Activated CD4-positive, alpha-beta T cell treated with anti-CD3 and anti-CD28 coated beads for 48 hours (primary cell): ENCODE measurements at regions not wholly inside any gene's neighbourhood (a gene's known extent, or its start where the extent isn't known, plus 50 kb on each side); places are given as distances from the start of the nearest gene placed in this dataset.

Experiments
- DNase-seq: peaks from one replicate; pipeline ENCODE4 v3.0.0-alpha.2; 2020

DNA sequence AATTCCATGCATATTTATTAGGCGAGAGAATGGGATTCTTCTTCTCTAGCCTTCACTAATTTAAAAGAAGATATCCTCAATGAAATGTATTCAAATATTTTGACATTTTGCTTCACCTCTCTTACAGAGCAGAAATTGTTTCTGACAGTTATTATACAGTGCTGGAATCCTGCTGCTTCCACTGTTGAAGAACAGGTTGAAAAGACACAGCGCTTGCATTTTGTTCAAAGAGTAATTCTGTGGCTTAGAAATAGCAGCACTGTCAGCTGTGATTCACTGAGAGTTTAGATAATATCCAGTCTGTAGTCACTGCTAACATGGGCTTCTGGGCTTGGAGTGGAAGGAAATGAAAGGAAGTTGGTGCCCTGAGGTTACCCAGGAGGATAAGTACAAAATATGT is 117.1 kb upstream of the FBXL4 start:
- no peak for DNase-seq

DNA sequence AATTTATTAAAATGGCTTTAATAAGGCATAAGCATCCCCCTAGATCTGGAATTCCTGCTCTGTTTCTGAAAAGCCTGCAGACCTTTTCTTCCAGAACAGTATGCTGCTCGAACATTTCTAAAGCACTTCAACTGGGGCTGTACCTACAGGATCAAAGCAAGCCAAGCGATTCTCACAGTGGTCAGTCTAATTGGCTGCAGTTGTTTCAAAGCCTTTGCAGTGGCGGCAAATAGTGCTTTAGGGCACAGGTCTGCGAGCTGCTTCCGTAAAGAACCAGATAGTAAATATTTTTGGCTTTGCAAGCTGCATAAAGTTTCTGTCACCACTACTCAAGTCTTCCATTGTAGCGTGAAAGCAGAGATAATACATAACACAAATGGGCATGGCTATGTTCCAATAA is 88.9 kb upstream of the FBXL4 start:
- DNase-seq = no peak

DNA sequence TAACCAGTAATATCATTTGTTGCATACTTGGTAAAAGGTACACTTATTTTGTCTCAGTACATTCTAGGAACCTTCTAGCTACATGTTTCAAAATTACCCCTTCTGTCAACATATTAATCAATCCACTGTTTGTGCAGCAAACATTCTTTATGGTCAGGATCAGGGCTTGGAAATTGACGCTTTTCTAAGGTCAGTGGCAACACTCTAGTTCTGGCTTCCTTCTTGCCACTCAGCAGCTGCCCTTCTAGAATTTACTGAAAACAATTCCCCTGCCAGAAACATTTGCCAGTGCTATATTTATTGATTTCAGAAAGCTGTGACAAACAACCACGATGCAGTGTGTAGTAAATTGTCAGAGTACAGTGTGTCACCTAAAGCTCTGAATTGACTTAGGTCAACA is 84.7 kb upstream of the FBXL4 start:
- DNase-seq = no peak

GRCh38 chr6:99031957-99032356 is 84.2 kb upstream of the FBXL4 start:
- DNase-seq = no peak

DNA sequence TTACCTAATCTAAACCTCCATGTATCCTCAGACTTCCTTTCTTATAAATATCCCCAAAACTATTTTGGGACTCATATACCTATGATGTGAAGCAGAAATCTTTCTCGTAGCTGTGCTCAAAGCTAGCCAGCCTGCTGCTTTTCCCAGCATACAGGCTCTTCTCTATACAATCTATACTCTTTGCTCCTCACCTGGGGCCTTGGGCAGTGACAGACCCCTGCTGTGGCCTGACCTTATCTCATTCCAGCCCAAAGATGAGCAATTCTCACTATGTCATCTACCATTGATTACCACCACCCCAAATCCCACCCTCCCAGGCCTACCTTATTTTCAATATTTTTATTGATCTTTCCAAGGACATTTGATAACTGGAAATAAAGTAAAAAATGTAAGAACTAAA is 83.2 kb upstream of the FBXL4 start:
- no peak for DNase-seq

DNA sequence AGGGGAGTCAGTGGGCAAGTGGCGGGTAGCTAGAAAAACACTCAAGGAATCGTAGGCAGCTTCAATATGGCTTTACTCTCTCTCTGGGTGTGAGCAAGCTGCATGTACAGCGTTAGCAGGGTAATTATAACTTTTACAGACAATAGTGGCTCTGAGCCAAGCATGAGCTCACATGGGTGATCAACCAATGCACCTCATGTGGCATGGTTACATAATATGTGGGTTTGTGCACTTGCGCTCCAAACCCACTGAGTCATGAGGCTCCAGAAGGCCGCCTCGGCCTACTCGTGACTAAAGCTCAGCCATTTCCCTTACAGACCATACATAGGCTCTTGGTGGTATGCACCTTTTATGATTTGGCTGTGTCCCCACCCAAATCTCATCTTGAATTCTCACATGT is 78.4 kb upstream of the FBXL4 start:
- no peak for DNase-seq

DNA sequence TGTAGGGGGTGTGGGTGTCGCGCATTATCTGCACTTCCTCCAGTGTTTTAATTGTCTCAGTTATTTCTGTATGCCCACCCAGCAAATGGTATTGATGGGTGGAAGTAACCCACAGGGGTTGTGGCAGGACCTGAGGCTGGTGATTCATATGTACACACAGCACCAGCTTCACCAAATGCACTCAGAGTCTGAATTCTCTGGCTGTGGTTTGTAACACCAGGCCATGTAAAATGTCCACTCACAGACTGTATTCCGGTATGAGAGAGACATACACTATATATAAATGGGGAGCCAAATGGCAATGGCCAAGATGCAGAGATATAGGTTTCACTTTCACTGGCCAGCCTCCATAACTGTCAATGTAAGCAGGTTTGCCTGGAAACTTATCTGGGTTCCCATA is 76.3 kb upstream of the FBXL4 start:
- no peak for DNase-seq

DNA sequence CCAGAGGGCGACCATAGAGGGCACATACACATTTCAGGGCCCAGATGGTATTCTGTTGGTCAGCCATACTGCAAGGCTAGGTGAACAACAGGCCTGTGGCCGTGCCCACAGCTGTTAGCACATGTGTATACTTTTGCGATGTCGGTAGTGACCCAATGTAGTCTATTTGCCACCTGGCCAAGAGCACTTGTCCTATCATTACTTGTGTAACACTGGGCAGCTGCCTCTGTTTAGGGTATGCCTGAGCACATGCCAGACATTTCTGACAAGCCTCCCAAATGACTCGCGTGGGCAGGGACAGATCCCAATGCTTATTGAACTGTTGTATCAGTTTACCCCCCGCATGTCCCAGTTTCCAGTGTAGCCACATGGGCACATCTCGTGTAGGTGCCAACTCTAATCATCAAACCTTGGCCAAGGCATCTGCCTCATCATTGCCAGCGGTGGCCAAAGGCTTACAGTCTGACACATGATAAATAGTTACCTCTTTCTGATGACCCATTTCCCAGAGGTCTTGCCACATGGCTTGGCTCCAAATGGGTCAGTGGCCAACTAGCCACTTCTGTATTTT is 74.4 kb upstream of the FBXL4 start:
- DNase-seq = no peak

- no peak for DNase-seq
Measured at GRCh38 chr6:99019381-99019780, 71.6 kb upstream of the FBXL4 start.

- no peak for DNase-seq
Measured at GRCh38 chr6:99017150-99017549, 69.4 kb upstream of the FBXL4 start.

GRCh38 chr6:99016355-99016754 is 68.6 kb upstream of the FBXL4 start:
- peak; percentile 5 for DNase-seq

DNA sequence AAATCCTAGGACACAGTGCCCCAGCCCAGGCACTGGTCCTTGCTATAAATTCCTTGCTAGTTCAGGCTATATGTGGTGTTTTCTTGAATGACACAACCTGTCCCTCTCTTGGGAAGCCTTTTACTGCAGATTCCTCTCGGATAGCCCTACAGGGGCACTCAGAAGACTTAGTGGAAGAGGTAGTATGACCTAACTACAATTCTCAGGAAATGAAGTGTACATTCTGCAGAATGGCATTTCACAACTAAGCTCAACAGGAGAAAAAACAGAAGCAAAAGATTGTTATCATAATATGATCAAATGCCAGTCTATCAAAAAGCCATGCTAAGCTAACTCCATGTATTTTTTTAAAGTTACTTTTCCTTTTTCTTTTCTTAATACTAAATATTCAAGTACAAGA is 66.3 kb upstream of the FBXL4 start:
- DNase-seq = no peak

DNA sequence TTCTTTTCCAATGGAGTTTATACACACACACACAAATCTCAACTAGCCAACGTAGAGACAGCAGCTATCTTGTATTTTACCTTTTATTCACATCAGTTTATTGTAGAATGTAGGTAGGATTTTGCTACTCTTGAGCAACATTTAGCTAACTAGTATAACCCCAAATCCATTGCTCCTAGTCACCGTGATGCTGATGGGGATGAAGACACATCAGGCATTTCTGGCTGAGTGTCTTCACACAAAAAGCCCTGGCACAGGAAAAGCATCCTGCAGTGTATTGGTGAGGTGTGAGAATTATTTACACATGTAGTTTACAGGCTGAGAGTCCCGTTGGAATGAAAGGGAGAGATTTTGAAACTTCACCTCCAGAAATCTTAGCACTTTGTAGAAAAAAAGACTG is 65.9 kb upstream of the FBXL4 start:
- DNase-seq = no peak

DNA sequence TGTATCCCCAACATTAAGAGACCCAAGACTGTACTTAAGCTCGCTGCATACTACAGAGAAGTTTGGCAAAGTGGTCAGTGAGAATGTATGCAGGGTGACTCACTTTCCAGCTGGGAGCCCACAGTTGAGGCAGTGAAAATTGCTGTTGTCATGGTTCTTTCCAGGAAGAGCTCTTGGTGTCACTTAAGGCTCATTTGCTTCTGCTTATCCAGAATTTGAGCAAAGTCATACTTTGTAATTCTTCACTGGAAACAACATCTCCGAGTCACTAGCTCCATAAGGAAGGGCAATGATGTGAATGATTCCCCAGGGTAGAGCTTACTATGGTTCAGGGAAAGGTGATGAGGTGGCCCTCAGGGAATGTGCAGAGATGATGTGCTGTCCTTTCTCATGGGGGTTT is 65.4 kb upstream of the FBXL4 start:
- DNase-seq = no peak

GRCh38 chr6:99011151-99011550 is 63.4 kb upstream of the FBXL4 start:
- no peak for DNase-seq

- no peak for DNase-seq
Measured at GRCh38 chr6:99002831-99003230, 55.1 kb upstream of the FBXL4 start.

- no peak for DNase-seq
Measured at GRCh38 chr6:98998103-98998502, 50.4 kb upstream of the FBXL4 start.
